Mammary epithelial cell (primary cell): ENCODE measurements at regions not wholly inside any gene's neighbourhood (a gene's known extent, or its start where the extent isn't known, plus 50 kb on each side); places are given as distances from the start of the nearest gene placed in this dataset.

Source experiments
- CTCF ChIP-seq, 2 donors: IDR thresholded peaks in 1 of 2; conservative IDR thresholded peaks in 1 of 2; 2 replicates each; pipeline ENCODE4 v1.5.1; 2011 to 2012; ENCODE audit warnings: inconsistent platforms in 2 of 2, low read length in 2 of 2, mild to moderate bottlenecking in 2 of 2, control low read depth in 1 of 2, low read depth in 1 of 2; ENCODE audit not compliant: insufficient read depth in 1 of 2; ENCODE audit errors: extremely low read depth in 1 of 2
- EZH2 ChIP-seq: IDR thresholded peaks from 2 replicates; pipeline ENCODE4 v1.6.1; 2012; ENCODE audit warnings: low read length, inconsistent platforms, borderline replicate concordance

GRCh38 chr11:110802162-110802561 lies 89.9 kb upstream of the ARHGAP20 start:
- no peak for TF ChIP-seq CTCF (conservative IDR thresholded peaks at IDR 0.05 in 1 of 2, IDR thresholded peaks at IDR 0.05 in 1 of 2; ENCODE audit: extremely low read depth in 1 of 2, insufficient read depth in 1 of 2, low read depth in 1 of 2, low read length in 2 of 2)
- no peak for TF ChIP-seq EZH2
